ENCODE measurements at regions not wholly inside any gene's neighbourhood (a gene's known extent, or its start where the extent isn't known, plus 50 kb on each side); places are given as distances from the start of the nearest gene placed in this dataset.

DNA sequence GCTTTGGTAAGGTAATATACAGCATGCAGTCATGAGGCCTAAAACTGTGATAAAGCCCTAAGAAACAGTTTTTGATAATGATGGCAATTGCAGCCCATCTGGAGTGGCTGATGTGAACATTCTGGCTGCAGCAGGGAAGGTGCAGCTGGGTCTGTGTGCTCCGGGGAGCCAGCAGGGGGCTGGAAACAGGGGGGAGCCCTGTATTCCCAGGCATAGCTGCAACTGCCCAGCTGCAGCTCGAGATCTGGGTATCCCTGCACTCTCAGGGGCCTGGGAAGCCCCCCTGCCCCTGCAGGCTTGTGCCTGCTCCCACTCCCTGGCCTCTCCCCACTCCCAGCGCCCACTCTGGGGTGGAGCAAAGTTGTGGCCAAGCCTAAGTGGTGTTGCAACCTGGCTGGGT is 95.6 kb downstream of the RRAGB start:
- Histone ChIP-seq H3K4me3 (replicated peaks in 1 of 3; ENCODE audit: low read depth in 2 of 3, low read length in 3 of 3) (no peak overlapping the region), H3K4me2 (replicated peaks; ENCODE audit: extremely low read depth, low read length, poor library complexity, severe bottlenecking) (no peak overlapping the region), H4K20me1 (ENCODE audit: insufficient read depth, low read length) (no peaks in the 10 kb centered on the region), H3K9me3 (replicated peaks in 1 of 2; ENCODE audit: control insufficient read depth in 1 of 2, insufficient read depth in 1 of 2, low read length in 2 of 2) (peaks cover 16 to 23% of the 10 kb centered on the region in 2 donors), H3K4me1 (ENCODE audit: control insufficient read depth in 1 of 2, insufficient read depth in 2 of 2, low read length in 2 of 2) (no peaks in the 10 kb centered on the region), H3K79me2 (ENCODE audit: insufficient read depth, low read length) (no peaks in the 10 kb centered on the region), H3K9ac (ENCODE audit: insufficient read depth, low read length, poor library complexity, severe bottlenecking) (no peak overlapping the region), H3K36me3 (replicated peaks in 1 of 2; ENCODE audit: control insufficient read depth in 1 of 2, insufficient read depth in 2 of 2, low read length in 2 of 2) (no peaks in the 10 kb centered on the region), H2AFZ (ENCODE audit: insufficient read depth, low read depth, low read length, poor library complexity, severe bottlenecking) (no peak overlapping the region), H3K27ac (ENCODE audit: low read depth in 1 of 2, low read length in 2 of 2) (no peak overlapping the region), H3K27me3 (ENCODE audit: control insufficient read depth in 2 of 2, insufficient read depth in 2 of 2, low read length in 2 of 2) (no peaks in the 10 kb centered on the region)
- Mint-ChIP-seq H3K27ac (no peak overlapping the region), H3K36me3 (no peaks in the 10 kb centered on the region), H3K4me3 (no peak overlapping the region), H3K27me3 (ENCODE audit: low read depth in 3 of 3) (peaks cover 0 to 1% (median 0%) of the 10 kb centered on the region in 3 donors), H3K9me3 (peaks cover 7 to 24% (median 10%) of the 10 kb centered on the region in 7 donors), H3K4me1 (no peaks in the 10 kb centered on the region)
- WGBS (ENCODE audit: insufficient coverage): 86% methylated on average over 1 of the region's 3 CpGs
- DNase-seq: no peak
- TF ChIP-seq, protein P1, sequence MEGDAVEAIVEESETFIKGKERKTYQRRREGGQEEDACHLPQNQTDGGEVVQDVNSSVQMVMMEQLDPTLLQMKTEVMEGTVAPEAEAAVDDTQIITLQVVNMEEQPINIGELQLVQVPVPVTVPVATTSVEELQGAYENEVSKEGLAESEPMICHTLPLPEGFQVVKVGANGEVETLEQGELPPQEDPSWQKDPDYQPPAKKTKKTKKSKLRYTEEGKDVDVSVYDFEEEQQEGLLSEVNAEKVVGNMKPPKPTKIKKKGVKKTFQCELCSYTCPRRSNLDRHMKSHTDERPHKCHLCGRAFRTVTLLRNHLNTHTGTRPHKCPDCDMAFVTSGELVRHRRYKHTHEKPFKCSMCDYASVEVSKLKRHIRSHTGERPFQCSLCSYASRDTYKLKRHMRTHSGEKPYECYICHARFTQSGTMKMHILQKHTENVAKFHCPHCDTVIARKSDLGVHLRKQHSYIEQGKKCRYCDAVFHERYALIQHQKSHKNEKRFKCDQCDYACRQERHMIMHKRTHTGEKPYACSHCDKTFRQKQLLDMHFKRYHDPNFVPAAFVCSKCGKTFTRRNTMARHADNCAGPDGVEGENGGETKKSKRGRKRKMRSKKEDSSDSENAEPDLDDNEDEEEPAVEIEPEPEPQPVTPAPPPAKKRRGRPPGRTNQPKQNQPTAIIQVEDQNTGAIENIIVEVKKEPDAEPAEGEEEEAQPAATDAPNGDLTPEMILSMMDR (IDR thresholded peaks at IDR 0.05): no peak
- intact Hi-C loops (cut with micrococcal nuclease): no loop called here

DNA sequence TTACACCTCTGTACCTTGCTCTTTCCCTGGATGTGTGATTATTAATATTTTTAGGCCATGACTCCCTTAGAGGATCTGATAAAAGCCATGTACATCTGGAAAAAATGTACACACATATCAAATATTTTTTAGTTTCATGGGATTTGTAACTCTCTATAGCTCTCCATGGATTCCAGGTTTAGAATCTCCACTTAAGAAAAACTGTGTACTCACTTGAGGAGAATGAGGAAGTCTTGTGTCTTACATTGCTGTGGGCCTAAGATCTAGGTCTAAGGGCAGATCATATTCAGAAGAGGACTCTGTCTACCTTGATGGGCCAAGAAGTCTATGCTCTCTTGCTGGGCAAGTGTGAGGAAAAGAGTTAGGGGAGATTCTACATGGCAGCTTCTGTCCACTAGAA is 98.0 kb downstream of the RRAGB start:
- no peak overlapping the region for H2AFZ ChIP-seq (ENCODE audit: insufficient read depth, low read depth, low read length, poor library complexity, severe bottlenecking)
- H3K36me3 ChIP-seq (replicated peaks in 1 of 2; ENCODE audit: control insufficient read depth in 1 of 2, insufficient read depth in 2 of 2, low read length in 2 of 2): no peaks in the 10 kb centered on the region
- Mint-ChIP-seq H3K27me3 (ENCODE audit: low read depth in 3 of 3) (no peaks in the 10 kb centered on the region), H3K4me3 (no peak overlapping the region), H3K36me3 (no peaks in the 10 kb centered on the region), H3K9me3 (peaks cover 0 to 22% (median 9%) of the 10 kb centered on the region in 7 donors), H3K4me1 (no peaks in the 10 kb centered on the region), H3K27ac (no peak overlapping the region)
- H3K79me2 ChIP-seq (ENCODE audit: insufficient read depth, low read length): no peaks in the 10 kb centered on the region
- no peak for DNase-seq
- no peaks in the 10 kb centered on the region for H3K4me1 ChIP-seq (ENCODE audit: control insufficient read depth in 1 of 2, insufficient read depth in 2 of 2, low read length in 2 of 2)
- intact Hi-C loops (cut with micrococcal nuclease): no loop called here
- no peaks in the 10 kb centered on the region for H4K20me1 ChIP-seq (ENCODE audit: insufficient read depth, low read length)
- no peaks in the 10 kb centered on the region for H3K27me3 ChIP-seq (ENCODE audit: control insufficient read depth in 2 of 2, insufficient read depth in 2 of 2, low read length in 2 of 2)
- peaks cover 16 to 23% of the 10 kb centered on the region in 2 donors for H3K9me3 ChIP-seq (replicated peaks in 1 of 2; ENCODE audit: control insufficient read depth in 1 of 2, insufficient read depth in 1 of 2, low read length in 2 of 2)
- no peak overlapping the region for H3K9ac ChIP-seq (ENCODE audit: insufficient read depth, low read length, poor library complexity, severe bottlenecking)
- H3K27ac ChIP-seq (ENCODE audit: low read depth in 1 of 2, low read length in 2 of 2): no peak overlapping the region
- TF ChIP-seq, protein P1 (IDR thresholded peaks at IDR 0.05): no peak
- H3K4me3 ChIP-seq (replicated peaks in 1 of 3; ENCODE audit: low read depth in 2 of 3, low read length in 3 of 3): no peak overlapping the region
- no peak overlapping the region for H3K4me2 ChIP-seq (replicated peaks; ENCODE audit: extremely low read depth, low read length, poor library complexity, severe bottlenecking)

Data from CD14-positive monocyte (primary cell).